ENCODE measurements at regions not wholly inside any gene's neighbourhood (a gene's known extent, or its start where the extent isn't known, plus 50 kb on each side); places are given as distances from the start of the nearest gene placed in this dataset.
"Not testable (repeated sequence)": the region's sequence is repeated elsewhere in the genome, so short reads cannot be mapped to it uniquely, and the experiment has no call there.

GRCh38 chr13:68736961-68737360 is 1370.7 kb upstream of the ATXN8OS start:
- no peak for DNase-seq

- DNase-seq, result no peak
Measured at GRCh38 chr13:68727798-68728197, 1379.8 kb upstream of the ATXN8OS start.

GRCh38 chr13:68727165-68727564 is 1380.5 kb upstream of the ATXN8OS start:
- no peak for DNase-seq

GRCh38 chr13:68719815-68720214 is 1387.8 kb upstream of the ATXN8OS start:
- peak; percentile 46 for DNase-seq

GRCh38 chr13:68715651-68716050 is 1392.0 kb upstream of the ATXN8OS start:
- DNase-seq, result no peak

GRCh38 chr13:68714292-68714691 is 1393.3 kb upstream of the ATXN8OS start:
- DNase-seq, result no peak

- DNase-seq, result no peak
Measured at GRCh38 chr13:68713394-68713793, 1394.2 kb upstream of the ATXN8OS start.

GRCh38 chr13:68708336-68708908 is 1399.2 kb upstream of the ATXN8OS start:
- DNase-seq, result no peak

- not testable (repeated sequence) for DNase-seq
Measured at GRCh38 chr13:68706044-68706443, 1401.6 kb upstream of the ATXN8OS start.

- peak; percentile 93 for DNase-seq
Measured at GRCh38 chr13:68697551-68697950, 1410.1 kb upstream of the ATXN8OS start.

- DNase-seq, result no peak
Measured at GRCh38 chr13:68696907-68697306, 1410.7 kb upstream of the ATXN8OS start.

- no peak for DNase-seq
Measured at GRCh38 chr13:68692049-68692448, 1415.6 kb upstream of the ATXN8OS start.

- DNase-seq, result no peak
Measured at GRCh38 chr13:68690567-68690966, 1417.1 kb upstream of the ATXN8OS start.

- peak; percentile 34 for DNase-seq
Measured at GRCh38 chr13:68676513-68677115, 1431.0 kb upstream of the ATXN8OS start.

GRCh38 chr13:68675209-68675608 is 1432.4 kb upstream of the ATXN8OS start:
- no peak for DNase-seq

GRCh38 chr13:68667863-68668262 is 1437.7 kb upstream of the PCDH9 start:
- DNase-seq, result no peak

- DNase-seq, result no peak
Measured at GRCh38 chr13:68666774-68667397, 1436.8 kb upstream of the PCDH9 start.

GRCh38 chr13:68645814-68646213 is 1415.7 kb upstream of the PCDH9 start:
- no peak for DNase-seq

GRCh38 chr13:68644611-68645010 is 1414.5 kb upstream of the PCDH9 start:
- DNase-seq, result no peak

- DNase-seq, result no peak
Measured at GRCh38 chr13:68636784-68637183, 1406.6 kb upstream of the PCDH9 start.

GRCh38 chr13:68628994-68629393 is 1398.9 kb upstream of the PCDH9 start:
- no peak for DNase-seq

GRCh38 chr13:68627379-68627778 is 1397.2 kb upstream of the PCDH9 start:
- DNase-seq, result no peak

- DNase-seq, result no peak
Measured at GRCh38 chr13:68616600-68617222, 1386.6 kb upstream of the PCDH9 start.

GRCh38 chr13:68609661-68610060 is 1379.5 kb upstream of the PCDH9 start:
- no peak for DNase-seq
